ENCODE measurements at regions not wholly inside any gene's neighbourhood (a gene's known extent, or its start where the extent isn't known, plus 50 kb on each side); places are given as distances from the start of the nearest gene placed in this dataset.

- TF ChIP-seq CTCF (IDR thresholded peaks at IDR 0.05; ENCODE audit: insufficient read depth, low read depth, low read length): no peak
- no peak for TF ChIP-seq EZH2 (IDR thresholded peaks at IDR 0.05; ENCODE audit: insufficient read depth, low read length)
- Histone ChIP-seq H3K79me2 (ENCODE audit: insufficient read depth, low read length) (no peaks in the 10 kb centered on the region), H3K4me1 (ENCODE audit: insufficient read depth, low read length) (no peaks in the 10 kb centered on the region), H3K27ac (ENCODE audit: low read depth, low read length) (no peak overlapping the region), H3K9me3 (ENCODE audit: insufficient read depth, low read depth, low read length) (no peaks in the 10 kb centered on the region), H3K4me3 (ENCODE audit: insufficient read depth, low read depth, low read length) (no peak overlapping the region), H4K20me1 (ENCODE audit: insufficient read depth, low read length) (no peaks in the 10 kb centered on the region), H3K9ac (ENCODE audit: low read length) (no peak overlapping the region), H3K4me2 (ENCODE audit: low read length) (no peak overlapping the region), H3K36me3 (ENCODE audit: insufficient read depth, low read length) (no peaks in the 10 kb centered on the region), H3K27me3 (ENCODE audit: insufficient read depth, low read length) (peaks cover 31% of the 10 kb centered on the region), H2AFZ (ENCODE audit: low read depth, low read length) (no peak overlapping the region)
- Mint-ChIP-seq H3K27me3 (ENCODE audit: low read depth, unreplicated experiment) (peaks cover 24% of the 10 kb centered on the region), H3K4me1 (ENCODE audit: low read depth, unreplicated experiment) (no peaks in the 10 kb centered on the region), H3K36me3 (ENCODE audit: low read depth, unreplicated experiment) (peaks cover 3% of the 10 kb centered on the region), H3K4me3 (ENCODE audit: unreplicated experiment) (no peak overlapping the region), H3K9me3 (ENCODE audit: unreplicated experiment) (peaks cover 2% of the 10 kb centered on the region), H3K27ac (ENCODE audit: unreplicated experiment) (no peak overlapping the region)
- FAIRE-seq (no peak), DNase-seq (ENCODE audit: low read depth) (no peak)
Observed at GRCh38 chr12:124098887-124099286, 125.9 kb downstream of the ZNF664 start.

GRCh38 chr12:124099661-124100060 is 126.6 kb downstream of the ZNF664 start:
- H3K9ac ChIP-seq (ENCODE audit: low read length): no peak overlapping the region
- H3K4me3 ChIP-seq (ENCODE audit: insufficient read depth, low read depth, low read length): no peak overlapping the region
- Mint-ChIP-seq H3K4me1 (ENCODE audit: low read depth, unreplicated experiment) (no peaks in the 10 kb centered on the region), H3K9me3 (ENCODE audit: unreplicated experiment) (peaks cover 2% of the 10 kb centered on the region), H3K4me3 (ENCODE audit: unreplicated experiment) (no peak overlapping the region), H3K36me3 (ENCODE audit: low read depth, unreplicated experiment) (peaks cover 3% of the 10 kb centered on the region), H3K27me3 (ENCODE audit: low read depth, unreplicated experiment) (peaks cover 24% of the 10 kb centered on the region), H3K27ac (ENCODE audit: unreplicated experiment) (no peak overlapping the region)
- no peaks in the 10 kb centered on the region for H4K20me1 ChIP-seq (ENCODE audit: insufficient read depth, low read length)
- no peak for FAIRE-seq
- no peaks in the 10 kb centered on the region for H3K36me3 ChIP-seq (ENCODE audit: insufficient read depth, low read length)
- H3K27ac ChIP-seq (ENCODE audit: low read depth, low read length): no peak overlapping the region
- no peak for DNase-seq (ENCODE audit: low read depth)
- no peaks in the 10 kb centered on the region for H3K9me3 ChIP-seq (ENCODE audit: insufficient read depth, low read depth, low read length)
- no peak overlapping the region for H3K4me2 ChIP-seq (ENCODE audit: low read length)
- no peak for TF ChIP-seq CTCF (IDR thresholded peaks at IDR 0.05; ENCODE audit: insufficient read depth, low read depth, low read length)
- TF ChIP-seq EZH2 (IDR thresholded peaks at IDR 0.05; ENCODE audit: insufficient read depth, low read length): no peak
- no peaks in the 10 kb centered on the region for H3K4me1 ChIP-seq (ENCODE audit: insufficient read depth, low read length)
- H2AFZ ChIP-seq (ENCODE audit: low read depth, low read length): no peak overlapping the region
- H3K27me3 ChIP-seq (ENCODE audit: insufficient read depth, low read length): peaks cover 31% of the 10 kb centered on the region
- H3K79me2 ChIP-seq (ENCODE audit: insufficient read depth, low read length): no peaks in the 10 kb centered on the region

DNA sequence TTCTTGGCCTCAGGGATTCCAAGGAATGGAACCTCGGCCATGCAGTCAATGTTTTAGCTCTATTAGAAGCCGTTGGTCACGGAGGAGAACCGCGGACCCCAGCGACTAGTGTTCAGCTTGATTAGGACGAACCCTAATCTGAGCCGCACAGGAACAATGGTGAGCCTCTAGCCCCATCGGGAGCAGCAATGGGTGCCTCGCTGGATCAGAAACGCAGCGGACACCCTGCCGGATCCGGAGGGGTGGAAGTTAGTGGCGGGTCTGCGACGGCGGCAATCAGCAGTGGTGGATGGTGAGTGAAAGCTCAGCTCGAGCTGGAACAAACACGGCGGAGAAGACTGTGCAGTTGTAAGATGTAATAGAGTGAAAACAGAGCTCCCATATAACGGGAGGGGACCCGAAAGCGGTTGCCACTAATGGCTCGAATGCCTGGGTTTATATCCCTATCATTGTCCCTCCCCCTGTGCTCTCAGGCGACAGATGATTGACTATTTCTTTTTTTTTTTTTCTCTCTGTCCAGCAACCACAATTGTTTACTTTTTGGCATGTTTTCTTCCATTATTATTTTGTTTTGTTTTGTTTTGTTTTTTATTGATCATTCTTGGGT is 127.7 kb downstream of the ZNF664 start:
- Histone ChIP-seq H3K27ac (ENCODE audit: low read depth, low read length) (no peak overlapping the region), H3K9me3 (ENCODE audit: insufficient read depth, low read depth, low read length) (no peaks in the 10 kb centered on the region), H3K27me3 (ENCODE audit: insufficient read depth, low read length) (peaks cover 31% of the 10 kb centered on the region), H3K79me2 (ENCODE audit: insufficient read depth, low read length) (no peaks in the 10 kb centered on the region), H3K4me2 (ENCODE audit: low read length) (no peak overlapping the region), H3K9ac (ENCODE audit: low read length) (no peak overlapping the region), H4K20me1 (ENCODE audit: insufficient read depth, low read length) (no peaks in the 10 kb centered on the region), H3K4me1 (ENCODE audit: insufficient read depth, low read length) (no peaks in the 10 kb centered on the region), H3K36me3 (ENCODE audit: insufficient read depth, low read length) (no peaks in the 10 kb centered on the region), H3K4me3 (ENCODE audit: insufficient read depth, low read depth, low read length) (no peak overlapping the region), H2AFZ (ENCODE audit: low read depth, low read length) (no peak overlapping the region)
- Mint-ChIP-seq H3K27me3 (ENCODE audit: low read depth, unreplicated experiment) (peaks cover 22% of the 10 kb centered on the region), H3K27ac (ENCODE audit: unreplicated experiment) (no peak overlapping the region), H3K36me3 (ENCODE audit: low read depth, unreplicated experiment) (peaks cover 3% of the 10 kb centered on the region), H3K4me3 (ENCODE audit: unreplicated experiment) (no peak overlapping the region), H3K9me3 (ENCODE audit: unreplicated experiment) (peaks cover 2% of the 10 kb centered on the region), H3K4me1 (ENCODE audit: low read depth, unreplicated experiment) (no peaks in the 10 kb centered on the region)
- FAIRE-seq (no peak), DNase-seq (ENCODE audit: low read depth) (no peak)
- TF ChIP-seq EZH2 (IDR thresholded peaks at IDR 0.05; ENCODE audit: insufficient read depth, low read length) (no peak), CTCF (IDR thresholded peaks at IDR 0.05; ENCODE audit: insufficient read depth, low read depth, low read length) (no peak)
